ENCODE measurements at regions not wholly inside any gene's neighbourhood (a gene's known extent, or its start where the extent isn't known, plus 50 kb on each side); places are given as distances from the start of the nearest gene placed in this dataset.

DNA sequence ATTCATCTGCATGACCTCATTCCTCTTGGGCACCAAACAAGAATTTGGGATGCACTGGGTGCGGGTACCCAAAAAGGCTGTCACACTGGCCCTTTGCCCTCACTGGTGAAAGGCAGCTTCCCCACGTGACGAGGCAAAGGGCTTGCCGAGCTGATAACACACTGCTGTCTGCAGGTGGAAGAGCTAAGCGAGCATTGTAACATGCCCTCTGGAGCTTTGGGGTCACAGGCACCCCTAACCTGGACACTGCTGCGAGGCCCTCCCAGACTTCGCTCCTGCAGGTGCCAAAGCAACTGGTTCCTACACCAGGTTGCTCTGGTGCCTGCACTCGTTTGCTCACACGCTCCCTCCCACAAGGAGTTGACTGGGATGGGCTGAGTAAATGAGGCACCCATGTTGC lies 1595.7 kb downstream of the HACE1 start:
- TF ChIP-seq CREB1 (IDR thresholded peaks at IDR 0.05; ENCODE audit: low read depth) (no peak), TEAD4 (IDR thresholded peaks at IDR 0.05) (no peak), TAF1 (IDR thresholded peaks at IDR 0.05; ENCODE audit: low read depth) (no peak), ZBTB7A (IDR thresholded peaks at IDR 0.05; ENCODE audit: low read depth) (no peak), EP300 (IDR thresholded peaks at IDR 0.05; ENCODE audit: borderline replicate concordance) (no peak), TCF12 (IDR thresholded peaks at IDR 0.05; ENCODE audit: low read depth) (no peak), RAD21 (IDR thresholded peaks at IDR 0.05; ENCODE audit: low read depth) (no peak), EGR1 (IDR thresholded peaks at IDR 0.05) (no peak), CEBPB (IDR thresholded peaks at IDR 0.05) (no peak), FOXM1 (IDR thresholded peaks at IDR 0.05; ENCODE audit: borderline replicate concordance, low read depth) (no peak), YY1 (IDR thresholded peaks at IDR 0.05; ENCODE audit: low read depth) (no peak), NFIC (IDR thresholded peaks at IDR 0.05) (no peak)
- TF ChIP-seq, protein P1, sequence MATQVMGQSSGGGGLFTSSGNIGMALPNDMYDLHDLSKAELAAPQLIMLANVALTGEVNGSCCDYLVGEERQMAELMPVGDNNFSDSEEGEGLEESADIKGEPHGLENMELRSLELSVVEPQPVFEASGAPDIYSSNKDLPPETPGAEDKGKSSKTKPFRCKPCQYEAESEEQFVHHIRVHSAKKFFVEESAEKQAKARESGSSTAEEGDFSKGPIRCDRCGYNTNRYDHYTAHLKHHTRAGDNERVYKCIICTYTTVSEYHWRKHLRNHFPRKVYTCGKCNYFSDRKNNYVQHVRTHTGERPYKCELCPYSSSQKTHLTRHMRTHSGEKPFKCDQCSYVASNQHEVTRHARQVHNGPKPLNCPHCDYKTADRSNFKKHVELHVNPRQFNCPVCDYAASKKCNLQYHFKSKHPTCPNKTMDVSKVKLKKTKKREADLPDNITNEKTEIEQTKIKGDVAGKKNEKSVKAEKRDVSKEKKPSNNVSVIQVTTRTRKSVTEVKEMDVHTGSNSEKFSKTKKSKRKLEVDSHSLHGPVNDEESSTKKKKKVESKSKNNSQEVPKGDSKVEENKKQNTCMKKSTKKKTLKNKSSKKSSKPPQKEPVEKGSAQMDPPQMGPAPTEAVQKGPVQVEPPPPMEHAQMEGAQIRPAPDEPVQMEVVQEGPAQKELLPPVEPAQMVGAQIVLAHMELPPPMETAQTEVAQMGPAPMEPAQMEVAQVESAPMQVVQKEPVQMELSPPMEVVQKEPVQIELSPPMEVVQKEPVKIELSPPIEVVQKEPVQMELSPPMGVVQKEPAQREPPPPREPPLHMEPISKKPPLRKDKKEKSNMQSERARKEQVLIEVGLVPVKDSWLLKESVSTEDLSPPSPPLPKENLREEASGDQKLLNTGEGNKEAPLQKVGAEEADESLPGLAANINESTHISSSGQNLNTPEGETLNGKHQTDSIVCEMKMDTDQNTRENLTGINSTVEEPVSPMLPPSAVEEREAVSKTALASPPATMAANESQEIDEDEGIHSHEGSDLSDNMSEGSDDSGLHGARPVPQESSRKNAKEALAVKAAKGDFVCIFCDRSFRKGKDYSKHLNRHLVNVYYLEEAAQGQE (IDR thresholded peaks at IDR 0.05; ENCODE audit: low read depth) = no peak
- TF ChIP-seq, protein P2, sequence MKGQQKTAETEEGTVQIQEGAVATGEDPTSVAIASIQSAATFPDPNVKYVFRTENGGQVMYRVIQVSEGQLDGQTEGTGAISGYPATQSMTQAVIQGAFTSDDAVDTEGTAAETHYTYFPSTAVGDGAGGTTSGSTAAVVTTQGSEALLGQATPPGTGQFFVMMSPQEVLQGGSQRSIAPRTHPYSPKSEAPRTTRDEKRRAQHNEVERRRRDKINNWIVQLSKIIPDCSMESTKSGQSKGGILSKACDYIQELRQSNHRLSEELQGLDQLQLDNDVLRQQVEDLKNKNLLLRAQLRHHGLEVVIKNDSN (IDR thresholded peaks at IDR 0.05) = no peak
- TF ChIP-seq, protein P3, sequence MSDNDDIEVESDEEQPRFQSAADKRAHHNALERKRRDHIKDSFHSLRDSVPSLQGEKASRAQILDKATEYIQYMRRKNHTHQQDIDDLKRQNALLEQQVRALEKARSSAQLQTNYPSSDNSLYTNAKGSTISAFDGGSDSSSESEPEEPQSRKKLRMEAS (IDR thresholded peaks at IDR 0.05) = no peak

DNA sequence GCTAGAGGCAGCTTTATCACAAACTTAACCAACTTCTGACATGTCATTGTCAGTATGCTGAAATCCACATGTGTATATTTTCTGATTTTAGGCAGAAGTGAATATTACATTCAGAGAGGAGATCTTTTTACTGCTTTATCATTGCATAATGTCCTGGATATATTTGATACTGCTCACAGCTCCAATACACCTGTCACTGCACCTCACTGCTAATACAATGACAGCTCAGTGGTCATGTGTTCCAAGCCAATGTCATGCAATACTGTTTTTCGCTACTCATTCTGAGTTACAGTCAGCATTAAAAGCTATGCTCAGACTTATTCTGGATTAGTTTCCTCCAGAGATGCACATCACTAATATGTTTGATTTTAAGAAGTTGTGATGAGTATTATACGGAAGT lies 1604.6 kb downstream of the HACE1 start:
- TF ChIP-seq YY1 (IDR thresholded peaks at IDR 0.05; ENCODE audit: low read depth) = no peak
- TF ChIP-seq TAF1 (IDR thresholded peaks at IDR 0.05; ENCODE audit: low read depth) = no peak
- TF ChIP-seq EGR1 (IDR thresholded peaks at IDR 0.05) = no peak
- no peak for TF ChIP-seq RAD21 (IDR thresholded peaks at IDR 0.05; ENCODE audit: low read depth)
- no peak for TF ChIP-seq TEAD4 (IDR thresholded peaks at IDR 0.05)
- TF ChIP-seq NFIC (IDR thresholded peaks at IDR 0.05) = no peak
- no peak for TF ChIP-seq CEBPB (IDR thresholded peaks at IDR 0.05)
- TF ChIP-seq EP300 (IDR thresholded peaks at IDR 0.05; ENCODE audit: borderline replicate concordance) = no peak

DNA sequence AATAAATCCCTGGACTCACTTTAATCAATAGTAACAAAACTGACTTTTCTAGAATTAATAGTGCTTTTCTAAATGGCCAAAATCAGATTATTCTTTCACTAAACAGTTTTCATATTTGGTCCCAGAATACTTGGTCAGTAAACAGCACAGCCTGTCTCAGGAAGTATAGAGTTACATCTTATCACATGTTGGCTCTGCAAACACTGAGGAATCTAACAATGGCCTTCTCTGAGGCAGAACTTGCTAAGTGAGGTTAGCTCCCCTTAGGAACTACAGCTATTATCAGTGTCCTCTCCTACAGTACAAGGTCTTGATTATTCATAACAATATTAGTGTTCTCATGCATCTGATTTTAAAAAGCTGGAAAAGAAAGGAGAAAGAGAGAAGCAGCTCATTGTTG lies 1622.8 kb downstream of the HACE1 start:
- TF ChIP-seq EGR1 (IDR thresholded peaks at IDR 0.05) = no peak
- no peak for TF ChIP-seq CEBPB (IDR thresholded peaks at IDR 0.05)
- TF ChIP-seq, protein P1 (IDR thresholded peaks at IDR 0.05; ENCODE audit: low read depth) = no peak
- TF ChIP-seq YY1 (IDR thresholded peaks at IDR 0.05; ENCODE audit: low read depth) = no peak
- no peak for TF ChIP-seq NFIC (IDR thresholded peaks at IDR 0.05)
- TF ChIP-seq RAD21 (IDR thresholded peaks at IDR 0.05; ENCODE audit: low read depth) = no peak
- TF ChIP-seq, protein P3 (IDR thresholded peaks at IDR 0.05) = no peak
- TF ChIP-seq, protein P2 (IDR thresholded peaks at IDR 0.05) = no peak
- no peak for TF ChIP-seq EP300 (IDR thresholded peaks at IDR 0.05; ENCODE audit: borderline replicate concordance)
- no peak for TF ChIP-seq TEAD4 (IDR thresholded peaks at IDR 0.05)
- TF ChIP-seq CREB1 (IDR thresholded peaks at IDR 0.05; ENCODE audit: low read depth) = no peak
- no peak for TF ChIP-seq ZBTB7A (IDR thresholded peaks at IDR 0.05; ENCODE audit: low read depth)
- no peak for TF ChIP-seq TAF1 (IDR thresholded peaks at IDR 0.05; ENCODE audit: low read depth)
- TF ChIP-seq TCF12 (IDR thresholded peaks at IDR 0.05; ENCODE audit: low read depth) = no peak
- TF ChIP-seq FOXM1 (IDR thresholded peaks at IDR 0.05; ENCODE audit: borderline replicate concordance, low read depth) = no peak

DNA sequence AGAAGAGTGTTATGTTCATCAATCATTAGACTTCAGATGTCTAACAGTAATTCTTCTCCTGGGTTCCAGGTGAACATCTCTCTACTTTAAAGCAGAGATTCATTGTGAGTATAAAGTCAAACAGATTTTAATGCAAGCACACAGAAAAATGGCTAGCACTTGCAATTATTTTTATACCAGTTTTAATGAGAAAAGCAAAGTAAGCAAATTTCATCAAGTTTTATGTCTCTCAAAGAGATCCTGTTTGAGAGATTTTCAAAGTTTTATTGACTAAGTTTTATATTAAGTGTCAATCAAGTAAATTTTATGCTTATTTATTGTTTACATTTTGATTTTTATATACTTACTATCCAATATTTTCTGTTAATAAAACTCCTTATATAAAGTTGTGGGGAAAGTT lies 1628.5 kb downstream of the HACE1 start:
- TF ChIP-seq CEBPB (IDR thresholded peaks at IDR 0.05) (no peak), NFIC (IDR thresholded peaks at IDR 0.05) (no peak), ZBTB7A (IDR thresholded peaks at IDR 0.05; ENCODE audit: low read depth) (no peak), YY1 (IDR thresholded peaks at IDR 0.05; ENCODE audit: low read depth) (no peak), TCF12 (IDR thresholded peaks at IDR 0.05; ENCODE audit: low read depth) (no peak), EP300 (IDR thresholded peaks at IDR 0.05; ENCODE audit: borderline replicate concordance) (no peak), RAD21 (IDR thresholded peaks at IDR 0.05; ENCODE audit: low read depth) (no peak), EGR1 (IDR thresholded peaks at IDR 0.05) (no peak), FOXM1 (IDR thresholded peaks at IDR 0.05; ENCODE audit: borderline replicate concordance, low read depth) (no peak), TAF1 (IDR thresholded peaks at IDR 0.05; ENCODE audit: low read depth) (no peak), TEAD4 (IDR thresholded peaks at IDR 0.05) (no peak), CREB1 (IDR thresholded peaks at IDR 0.05; ENCODE audit: low read depth) (no peak)
- TF ChIP-seq, protein P2 (IDR thresholded peaks at IDR 0.05) = no peak
- TF ChIP-seq, protein P1 (IDR thresholded peaks at IDR 0.05; ENCODE audit: low read depth) = no peak
- TF ChIP-seq, protein P3 (IDR thresholded peaks at IDR 0.05) = no peak

Measured in Ishikawa (cell line).